Esophagus squamous epithelium (tissue), 5 donors: ENCODE measurements at regions not wholly inside any gene's neighbourhood (a gene's known extent, or its start where the extent isn't known, plus 50 kb on each side); places are given as distances from the start of the nearest gene placed in this dataset.

Source experiments
- DNase-seq: peaks from one replicate; lab custom pipeline; 2025; lab: John Stamatoyannopoulos, UW
- H3K27ac ChIP-seq, 4 donors: fragments of 200-600 bp; sonication (generic); one replicate each; pipeline ENCODE4 v1.5.1; 2016 to 2019; ENCODE audit warnings: mild to moderate bottlenecking in 1 of 4
- H3K27me3 ChIP-seq, 4 donors: fragments of 200-600 bp; sonication (generic); 1 replicate in 3 of 4; 2 replicates in 1 of 4; pipeline versions ENCODE4 v1.5.1 to v1.6.0; 2017 to 2021; ENCODE audit warnings: antibody characterized with exemption in 1 of 4
- H3K36me3 ChIP-seq, 3 donors: fragments of 200-600 bp; sonication (generic); one replicate each; pipeline ENCODE4 v1.5.1; 2016 to 2019
- H3K4me1 ChIP-seq, 3 donors: fragments of 200-600 bp; sonication (generic); one replicate each; pipeline ENCODE4 v1.5.1; 2017 to 2019
- H3K4me3 ChIP-seq, 4 donors: fragments of 200-600 bp; sonication (generic); 1 replicate in 3 of 4; 2 replicates in 1 of 4; pipeline ENCODE4 v1.5.1; 2016 to 2019; ENCODE audit warnings: mild to moderate bottlenecking in 2 of 4, moderate library complexity in 1 of 4
- H3K9me3 ChIP-seq, 3 donors: fragments of 200-600 bp; sonication (generic); one replicate each; pipeline ENCODE4 v1.5.1; 2016 to 2019
- CTCF ChIP-seq, 6 experiments: fragments of 450-650 bp in 4 of 6; fragments of 200-600 bp in 2 of 6; sonication (generic) in 2 of 6; IDR thresholded peaks; one replicate each; pipeline ENCODE4 v1.5.1; 2016 to 2019; ENCODE audit warnings: antibody characterized with exemption in 6 of 6, mild to moderate bottlenecking in 4 of 6, moderate library complexity in 4 of 6
- POLR2A ChIP-seq, 4 donors: fragments of 450-650 bp; IDR thresholded peaks; one replicate each; pipeline ENCODE4 v1.6.1; 2017; ENCODE audit warnings: antibody characterized with exemption in 4 of 4, mild to moderate bottlenecking in 4 of 4, moderate library complexity in 3 of 4
- WGBS, 2 donors: methylation state at CpG; one replicate each; pipeline ENCODE4 v1.1.5; 2018; 5-methylcytosine and 5-hydroxymethylcytosine counted together
- intact Hi-C: fragments of 100-400 bp; cut with DNase I; formaldehyde crosslinking; loops from one replicate; pipeline ENCODE4 v1.15.0; 2022
- donor health status: DM: yes; HTN: yes; CAD: no.

GRCh38 chr11:91653079-91653754 is 571.4 kb upstream of the FAT3 start:
- intact Hi-C loops: no loop called here
- no peak for DNase-seq

GRCh38 chr11:91650802-91651201 is 573.8 kb upstream of the FAT3 start:
- no peak overlapping the region for H3K27ac ChIP-seq
- no peaks in the 10 kb centered on the region for H3K4me1 ChIP-seq
- no peaks in the 10 kb centered on the region for H3K36me3 ChIP-seq
- no peaks in the 10 kb centered on the region for H3K27me3 ChIP-seq
- no peak overlapping the region for H3K4me3 ChIP-seq
- no peak for DNase-seq
- TF ChIP-seq POLR2A (IDR thresholded peaks at IDR 0.05): no peak
- no peak for TF ChIP-seq CTCF (IDR thresholded peaks at IDR 0.05)
- WGBS, 2 donors: 79% methylated on average over 5 of the region's 5 CpGs
- intact Hi-C loops: no loop called here
- H3K9me3 ChIP-seq: no peaks in the 10 kb centered on the region

More at GRCh38 chr11:91653079-91653754, 571.4 kb upstream of the FAT3 start:
- WGBS, 2 donors: 75 to 86% methylated on average over 2 of the region's 2 CpGs
- H3K27ac ChIP-seq: no peak overlapping the region
- no peaks in the 10 kb centered on the region for H3K36me3 ChIP-seq
- no peaks in the 10 kb centered on the region for H3K27me3 ChIP-seq
- TF ChIP-seq POLR2A (IDR thresholded peaks at IDR 0.05) (no peak), CTCF (IDR thresholded peaks at IDR 0.05) (no peak)
- H3K9me3 ChIP-seq: no peaks in the 10 kb centered on the region
- no peaks in the 10 kb centered on the region for H3K4me1 ChIP-seq
- H3K4me3 ChIP-seq: no peak overlapping the region

GRCh38 chr11:91641153-91641552 is 583.5 kb upstream of the FAT3 start:
- TF ChIP-seq CTCF (IDR thresholded peaks at IDR 0.05) (no peak), POLR2A (IDR thresholded peaks at IDR 0.05) (no peak)
- 72 to 83% methylated on average over 3 of the region's 3 CpGs for WGBS, 2 donors
- H3K4me3 ChIP-seq: no peak overlapping the region
- no peak for DNase-seq
- no peaks in the 10 kb centered on the region for H3K36me3 ChIP-seq
- intact Hi-C loops: no loop called here
- H3K27me3 ChIP-seq: no peaks in the 10 kb centered on the region
- no peak overlapping the region for H3K27ac ChIP-seq
- H3K9me3 ChIP-seq: no peaks in the 10 kb centered on the region
- no peaks in the 10 kb centered on the region for H3K4me1 ChIP-seq

- intact Hi-C loops: no loop called here
Measured at GRCh38 chr11:91639359-91639758, 585.3 kb upstream of the FAT3 start.

More at GRCh38 chr11:91639359-91639758, 585.3 kb upstream of the FAT3 start:
- TF ChIP-seq POLR2A (IDR thresholded peaks at IDR 0.05) (no peak), CTCF (IDR thresholded peaks at IDR 0.05) (no peak)
- no peak for DNase-seq
- H3K27me3 ChIP-seq: no peaks in the 10 kb centered on the region
- H3K4me1 ChIP-seq: no peaks in the 10 kb centered on the region
- no peaks in the 10 kb centered on the region for H3K9me3 ChIP-seq
- H3K36me3 ChIP-seq: no peaks in the 10 kb centered on the region
- no peak overlapping the region for H3K27ac ChIP-seq
- no peak overlapping the region for H3K4me3 ChIP-seq
- WGBS, 2 donors: 50 to 53% methylated on average over 2 of the region's 2 CpGs
